ENCODE measurements at regions not wholly inside any gene's neighbourhood (a gene's known extent, or its start where the extent isn't known, plus 50 kb on each side); places are given as distances from the start of the nearest gene placed in this dataset.
"Not testable (repeated sequence)": the region's sequence is repeated elsewhere in the genome, so short reads cannot be mapped to it uniquely, and the experiment has no call there.

DNA sequence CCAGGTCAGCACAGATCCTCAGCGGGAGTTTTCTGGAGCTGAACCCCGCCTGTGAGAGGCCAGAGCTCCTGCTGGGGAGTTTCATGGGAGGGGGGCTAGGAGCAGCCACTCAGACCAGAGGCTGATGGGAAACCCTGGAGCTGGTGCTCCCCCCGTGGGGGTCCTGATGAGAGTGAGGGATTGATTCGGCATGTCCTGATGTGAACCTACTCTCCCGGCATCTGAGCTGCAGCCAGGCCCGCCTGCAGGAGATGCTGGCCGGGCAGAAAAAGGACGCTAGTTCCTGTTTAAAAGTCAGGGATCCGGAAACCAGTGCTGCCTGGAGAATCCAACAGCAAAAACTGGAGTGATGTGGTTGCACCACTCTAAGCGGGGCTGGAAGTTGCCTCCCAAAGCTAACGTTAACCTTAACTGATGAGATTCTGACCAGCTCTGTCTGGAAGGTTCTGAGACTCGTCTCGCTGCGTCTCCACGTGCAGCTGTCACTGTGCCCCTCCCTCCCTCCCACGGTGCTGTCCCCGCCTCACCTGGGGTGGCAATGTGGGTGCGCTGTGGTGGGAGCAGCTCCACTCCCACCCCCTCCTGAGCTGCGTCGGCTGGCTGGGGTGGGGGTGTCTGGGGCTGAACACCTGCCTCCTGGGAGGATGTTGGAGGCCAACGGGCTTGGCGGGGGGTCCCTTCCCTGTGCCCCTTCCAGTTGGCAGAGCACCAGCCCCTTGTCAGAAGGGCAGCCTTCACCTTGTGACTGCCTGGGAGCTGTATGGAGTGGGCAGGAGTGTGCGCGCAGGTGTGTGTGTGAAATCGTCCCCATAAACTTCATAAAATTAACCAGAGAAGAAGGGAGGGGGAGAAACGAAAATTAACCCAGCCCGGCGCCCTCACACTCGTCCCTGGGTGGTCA lies 96.0 kb upstream of the LRPAP1 start:
- TF ChIP-seq, protein P1, sequence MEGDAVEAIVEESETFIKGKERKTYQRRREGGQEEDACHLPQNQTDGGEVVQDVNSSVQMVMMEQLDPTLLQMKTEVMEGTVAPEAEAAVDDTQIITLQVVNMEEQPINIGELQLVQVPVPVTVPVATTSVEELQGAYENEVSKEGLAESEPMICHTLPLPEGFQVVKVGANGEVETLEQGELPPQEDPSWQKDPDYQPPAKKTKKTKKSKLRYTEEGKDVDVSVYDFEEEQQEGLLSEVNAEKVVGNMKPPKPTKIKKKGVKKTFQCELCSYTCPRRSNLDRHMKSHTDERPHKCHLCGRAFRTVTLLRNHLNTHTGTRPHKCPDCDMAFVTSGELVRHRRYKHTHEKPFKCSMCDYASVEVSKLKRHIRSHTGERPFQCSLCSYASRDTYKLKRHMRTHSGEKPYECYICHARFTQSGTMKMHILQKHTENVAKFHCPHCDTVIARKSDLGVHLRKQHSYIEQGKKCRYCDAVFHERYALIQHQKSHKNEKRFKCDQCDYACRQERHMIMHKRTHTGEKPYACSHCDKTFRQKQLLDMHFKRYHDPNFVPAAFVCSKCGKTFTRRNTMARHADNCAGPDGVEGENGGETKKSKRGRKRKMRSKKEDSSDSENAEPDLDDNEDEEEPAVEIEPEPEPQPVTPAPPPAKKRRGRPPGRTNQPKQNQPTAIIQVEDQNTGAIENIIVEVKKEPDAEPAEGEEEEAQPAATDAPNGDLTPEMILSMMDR (IDR thresholded peaks at IDR 0.05), result not testable (repeated sequence)
- not testable (repeated sequence) for TF ChIP-seq POLR2A (IDR thresholded peaks at IDR 0.05); POLR2AphosphoS5 (IDR thresholded peaks at IDR 0.05; ENCODE audit: insufficient read depth in 1 of 2, low read depth in 1 of 2)
